SK-N-SH (cell line): ENCODE measurements at regions not wholly inside any gene's neighbourhood (a gene's known extent, or its start where the extent isn't known, plus 50 kb on each side); places are given as distances from the start of the nearest gene placed in this dataset.
"Not testable (repeated sequence)": the region's sequence is repeated elsewhere in the genome, so short reads cannot be mapped to it uniquely, and the experiment has no call there.

ENCODE experiments used
- CHD2 ChIP-seq: fragments of 150-350 bp; IDR thresholded peaks from 2 replicates; pipeline ENCODE4 v1.6.1; 2018; ENCODE audit warnings: low read length; ENCODE audit not compliant: partially characterized antibody
- CTCF ChIP-seq: fragments of 200-600 bp; sonication (generic); IDR thresholded peaks from 2 replicates; pipeline ENCODE4 v1.6.1; 2017; ENCODE audit warnings: antibody characterized with exemption, mild to moderate bottlenecking, moderate library complexity
- EP300 ChIP-seq, 2 experiments: IDR thresholded peaks; 2 replicates each; pipeline versions ENCODE4 v1.4.0 to v1.6.1; 2012; ENCODE audit warnings: borderline replicate concordance in 1 of 2, low read depth in 1 of 2, low read length in 1 of 2
- EZH2phosphoT487 ChIP-seq: fragments of 200-600 bp; sonication (generic); IDR thresholded peaks from 2 replicates; pipeline ENCODE4 v1.6.1; 2017; ENCODE audit warnings: low read depth, mixed run types, mild to moderate bottlenecking, antibody characterized with exemption, moderate library complexity, borderline replicate concordance
- FOXM1 ChIP-seq: IDR thresholded peaks from 2 replicates; pipeline ENCODE4 v1.4.0; 2012; ENCODE audit warnings: low read depth, mild to moderate bottlenecking
- JUND ChIP-seq: IDR thresholded peaks from 2 replicates; pipeline ENCODE4 v1.4.0; 2012
- MAX ChIP-seq: IDR thresholded peaks from 2 replicates; pipeline ENCODE4 v1.4.0; 2012; ENCODE audit warnings: low read depth
- NFIC ChIP-seq: IDR thresholded peaks from 2 replicates; pipeline ENCODE4 v1.4.0; 2012; ENCODE audit warnings: borderline replicate concordance
- RFX5 ChIP-seq: IDR thresholded peaks from 2 replicates; pipeline ENCODE4 v1.6.1; 2012; ENCODE audit warnings: mild to moderate bottlenecking, improper control_type of control experiment, low read length
- USF1 ChIP-seq: IDR thresholded peaks from 2 replicates; pipeline ENCODE4 v1.4.0; 2012; ENCODE audit warnings: low read depth, borderline replicate concordance
- YY1 ChIP-seq: IDR thresholded peaks from 2 replicates; pipeline ENCODE4 v1.4.0; 2012; ENCODE audit warnings: low read depth, mild to moderate bottlenecking

- not testable (repeated sequence) for TF ChIP-seq CTCF; USF1; RFX5; MAX; FOXM1; EP300 (IDR thresholded peaks at IDR 0.05; ENCODE audit: borderline replicate concordance in 1 of 2, low read depth in 1 of 2, low read length in 1 of 2); YY1; EZH2phosphoT487; NFIC; CHD2; JUND
Measured at GRCh38 chr13:109398071-109398470, 388.3 kb downstream of the IRS2 start.
